HepG2 (cell line): ENCODE measurements at regions not wholly inside any gene's neighbourhood (a gene's known extent, or its start where the extent isn't known, plus 50 kb on each side); places are given as distances from the start of the nearest gene placed in this dataset.

Source experiments
- ETS1 ChIP-seq: sonication (generic); formaldehyde crosslinking; IDR thresholded peaks from 2 replicates; pipeline ENCODE4 v1.4.0; 2020; ENCODE audit warnings: missing genetic modification reagents
- FOSL1 ChIP-seq: sonication (generic); formaldehyde crosslinking; IDR thresholded peaks from 2 replicates; pipeline ENCODE4 v1.9.0; 2021; ENCODE audit warnings: missing genetic modification reagents, borderline replicate concordance
- GTF2F1 ChIP-seq: fragments of 150-350 bp; IDR thresholded peaks from 2 replicates; pipeline ENCODE4 v1.6.1; 2014; ENCODE audit warnings: low read length
- HDAC2 ChIP-seq: sonication (generic); formaldehyde crosslinking; IDR thresholded peaks from 2 replicates; pipeline ENCODE4 v1.4.0; 2020; ENCODE audit warnings: missing genetic modification reagents
- POLR2AphosphoS2 ChIP-seq: IDR thresholded peaks from 2 replicates; pipeline ENCODE4 v1.6.1; 2011; ENCODE audit warnings: low read depth, low read length, improper control_type of control experiment
- SRSF1 ChIP-seq: fragments of 200-400 bp; formaldehyde crosslinking; optimal IDR thresholded peaks from 2 replicates; pipeline ENCODE3; 2017; ENCODE audit warnings: mild to moderate bottlenecking, low read depth, low read length, moderate library complexity
- ZBTB39 ChIP-seq: sonication (generic); formaldehyde crosslinking; IDR thresholded peaks from 2 replicates; pipeline ENCODE4 v1.5.0; 2020; ENCODE audit warnings: missing genetic modification reagents
- ZEB1 ChIP-seq: IDR thresholded peaks from 2 replicates; pipeline ENCODE4 v1.6.1; 2012; ENCODE audit warnings: mild to moderate bottlenecking, low read depth, inconsistent platforms; ENCODE audit not compliant: insufficient replicate concordance
- ZNF18 ChIP-seq: sonication (generic); formaldehyde crosslinking; IDR thresholded peaks from 2 replicates; pipeline ENCODE4 v1.8.0; 2022; ENCODE audit warnings: mild to moderate bottlenecking, missing genetic modification reagents; ENCODE audit not compliant: insufficient replicate concordance
- ZNF205 ChIP-seq: IDR thresholded peaks from 2 replicates; pipeline ENCODE4 v1.6.1; 2018; ENCODE audit warnings: missing biosample characterization, missing genetic modification reagents
- ZNF207 ChIP-seq: fragments of 450-650 bp; IDR thresholded peaks from 2 replicates; pipeline ENCODE4 v1.6.1; 2016; ENCODE audit warnings: antibody characterized with exemption, borderline replicate concordance
- ZNF280B ChIP-seq: sonication (generic); formaldehyde crosslinking; IDR thresholded peaks from 2 replicates; pipeline ENCODE4 v1.5.0; 2020; ENCODE audit warnings: missing genetic modification reagents, mild to moderate bottlenecking, borderline replicate concordance
- ZNF567 ChIP-seq: sonication (generic); formaldehyde crosslinking; IDR thresholded peaks from 2 replicates; pipeline ENCODE4 v1.8.1; 2023; ENCODE audit warnings: mild to moderate bottlenecking, missing genetic modification reagents, borderline replicate concordance
- ZNF672 ChIP-seq: sonication (generic); formaldehyde crosslinking; IDR thresholded peaks from 2 replicates; pipeline ENCODE4 v1.8.1; 2022; ENCODE audit warnings: missing genetic modification reagents
- ZNF766 ChIP-seq: sonication (generic); formaldehyde crosslinking; IDR thresholded peaks from 2 replicates; pipeline ENCODE4 v1.5.0; 2020; ENCODE audit warnings: missing genetic modification reagents, borderline replicate concordance
- ZNF775 ChIP-seq: sonication (generic); formaldehyde crosslinking; IDR thresholded peaks from 2 replicates; pipeline ENCODE4 v1.4.0; 2020; ENCODE audit warnings: missing genetic modification reagents, mild to moderate bottlenecking, moderate library complexity, borderline replicate concordance
- ZNF841 ChIP-seq: sonication (generic); formaldehyde crosslinking; IDR thresholded peaks from 2 replicates; pipeline ENCODE4 v1.8.1; 2023; ENCODE audit warnings: missing genetic modification reagents, borderline replicate concordance
- ZNF883 ChIP-seq: sonication (generic); formaldehyde crosslinking; IDR thresholded peaks from 2 replicates; pipeline ENCODE4 v1.5.1; 2020; ENCODE audit warnings: mild to moderate bottlenecking, missing genetic modification reagents; ENCODE audit errors: not compliant biosample characterization

GRCh38 chr2:45273412-45274249, 264.4 kb upstream of the SIX2 start (continued):
- TF ChIP-seq ZEB1 (peak; percentile 45), ETS1 (CRISPR knock-in tag) (no peak), GTF2F1 (no peak; the same call in 1 of the 2 replicates), ZNF841 (no peak), POLR2AphosphoS2 (no peak), ZBTB39 (CRISPR knock-in tag) (no peak), ZNF18 (CRISPR knock-in tag) (peak; percentile 57), ZNF672 (CRISPR knock-in tag) (no peak), FOSL1 (peak; percentile 47; the same call in 1 of the 2 replicates), ZNF775 (CRISPR knock-in tag) (no peak), ZNF883 (CRISPR knock-in tag) (no peak), ZNF205 (peak; percentile 92), ZNF766 (no peak), HDAC2 (CRISPR knock-in tag) (peak; percentile 99), ZNF567 (no peak), ZNF280B (CRISPR knock-in tag) (no peak), ZNF207 (no peak), SRSF1 (no peak)
